Suprapubic skin (tissue), 4 donors: ENCODE measurements at regions not wholly inside any gene's neighbourhood (a gene's known extent, or its start where the extent isn't known, plus 50 kb on each side); places are given as distances from the start of the nearest gene placed in this dataset.

Experiments used
- DNase-seq, 2 donors: peaks; one replicate each; pipeline ENCODE4 v3.0.0-alpha.2; 2019; ENCODE audit warnings: low spot score in 2 of 2
- H3K27ac ChIP-seq: fragments of 200-600 bp; sonication (generic); one replicate; pipeline ENCODE4 v1.5.1; 2019
- H3K27me3 ChIP-seq: fragments of 200-600 bp; sonication (generic); one replicate; pipeline ENCODE4 v1.5.1; 2019
- H3K36me3 ChIP-seq: fragments of 200-600 bp; sonication (generic); one replicate; pipeline ENCODE4 v1.5.1; 2019
- H3K4me1 ChIP-seq: fragments of 200-600 bp; sonication (generic); one replicate; pipeline ENCODE4 v1.5.1; 2019
- H3K4me3 ChIP-seq: fragments of 200-600 bp; sonication (generic); one replicate; pipeline ENCODE4 v1.5.1; 2019; ENCODE audit warnings: mild to moderate bottlenecking
- H3K9me3 ChIP-seq: fragments of 200-600 bp; sonication (generic); one replicate; pipeline ENCODE4 v1.5.1; 2019
- CTCF ChIP-seq, 2 donors: fragments of 200-600 bp in 1 of 2; fragments of 450-650 bp in 1 of 2; sonication (generic) in 1 of 2; IDR thresholded peaks; one replicate each; pipeline ENCODE4 v1.5.1; 2016 to 2019; ENCODE audit warnings: antibody characterized with exemption in 2 of 2, mild to moderate bottlenecking in 1 of 2, moderate library complexity in 1 of 2
- EP300 ChIP-seq: sonication (generic); formaldehyde crosslinking; IDR thresholded peaks from one replicate; pipeline ENCODE4 v1.6.1; 2017; ENCODE audit warnings: antibody characterized with exemption
- POLR2A ChIP-seq, 2 donors: fragments of 450-650 bp; IDR thresholded peaks; one replicate each; pipeline ENCODE4 v1.6.1; 2017; ENCODE audit warnings: antibody characterized with exemption in 2 of 2, mild to moderate bottlenecking in 2 of 2, moderate library complexity in 2 of 2
- POLR2AphosphoS5 ChIP-seq, 3 donors: sonication (generic); formaldehyde crosslinking; IDR thresholded peaks; one replicate each; pipeline ENCODE4 v1.6.1; 2017; ENCODE audit warnings: antibody characterized with exemption in 3 of 3
- WGBS: methylation state at CpG from one replicate; pipeline ENCODE4 v1.1.5; 2018; 5-methylcytosine and 5-hydroxymethylcytosine counted together

GRCh38 chr5:174806729-174807128 is 82.3 kb downstream of the MSX2 start:
- no peak for TF ChIP-seq POLR2A (IDR thresholded peaks at IDR 0.05)
- TF ChIP-seq EP300, result no peak
- no peak for TF ChIP-seq POLR2AphosphoS5 (IDR thresholded peaks at IDR 0.05)
- Histone ChIP-seq H3K9me3 (no peaks in the 10 kb centered on the region), H3K4me1 (no peaks in the 10 kb centered on the region), H3K36me3 (no peaks in the 10 kb centered on the region), H3K4me3 (no peak overlapping the region), H3K27me3 (peaks cover 2% of the 10 kb centered on the region), H3K27ac (no peak overlapping the region)
- DNase-seq, result no peak
- 91% methylated on average over 5 of the region's 5 CpGs for WGBS

GRCh38 chr5:174801798-174802197 is 77.4 kb downstream of the MSX2 start:
- TF ChIP-seq EP300 (no peak), CTCF (IDR thresholded peaks at IDR 0.05) (no peak), POLR2AphosphoS5 (IDR thresholded peaks at IDR 0.05) (no peak), POLR2A (IDR thresholded peaks at IDR 0.05) (no peak)
- WGBS, result 60% methylated on average over 2 of the region's 2 CpGs
- no peak for DNase-seq
- Histone ChIP-seq H3K4me3 (no peak overlapping the region), H3K9me3 (peaks cover 7% of the 10 kb centered on the region), H3K27ac (no peak overlapping the region), H3K36me3 (no peaks in the 10 kb centered on the region), H3K27me3 (peaks cover 30% of the 10 kb centered on the region), H3K4me1 (peaks cover 2% of the 10 kb centered on the region)

GRCh38 chr5:174800435-174800834 is 76.1 kb downstream of the MSX2 start:
- Histone ChIP-seq H3K4me3 (no peak overlapping the region), H3K36me3 (no peaks in the 10 kb centered on the region), H3K4me1 (peaks cover 2% of the 10 kb centered on the region), H3K9me3 (peaks cover 7% of the 10 kb centered on the region), H3K27ac (no peak overlapping the region), H3K27me3 (peaks cover 39% of the 10 kb centered on the region)
- DNase-seq, result no peak
- TF ChIP-seq CTCF (IDR thresholded peaks at IDR 0.05), result no peak
- TF ChIP-seq POLR2A (IDR thresholded peaks at IDR 0.05), result no peak
- TF ChIP-seq POLR2AphosphoS5 (IDR thresholded peaks at IDR 0.05), result no peak
- TF ChIP-seq EP300, result no peak

- 31% methylated on average over 8 of the region's 8 CpGs for WGBS
- Histone ChIP-seq H3K4me3 (no peak overlapping the region), H3K9me3 (peaks cover 7% of the 10 kb centered on the region), H3K4me1 (peaks cover 2% of the 10 kb centered on the region), H3K36me3 (no peaks in the 10 kb centered on the region), H3K27me3 (peaks cover 50% of the 10 kb centered on the region), H3K27ac (no peak overlapping the region)
- DNase-seq, result no peak
- no peak for TF ChIP-seq POLR2A (IDR thresholded peaks at IDR 0.05)
- no peak for TF ChIP-seq POLR2AphosphoS5 (IDR thresholded peaks at IDR 0.05)
- no peak for TF ChIP-seq CTCF (IDR thresholded peaks at IDR 0.05)
- no peak for TF ChIP-seq EP300
Observed at GRCh38 chr5:174799121-174799520, 74.7 kb downstream of the MSX2 start.

GRCh38 chr5:174798551-174798951 is 74.2 kb downstream of the MSX2 start:
- Histone ChIP-seq H3K4me1 (peaks cover 3% of the 10 kb centered on the region), H3K27ac (no peak overlapping the region), H3K9me3 (peaks cover 7% of the 10 kb centered on the region), H3K4me3 (no peak overlapping the region), H3K27me3 (peaks cover 50% of the 10 kb centered on the region), H3K36me3 (no peaks in the 10 kb centered on the region)
- TF ChIP-seq EP300, result no peak
- no peak for TF ChIP-seq CTCF (IDR thresholded peaks at IDR 0.05)
- no peak for TF ChIP-seq POLR2A (IDR thresholded peaks at IDR 0.05)
- TF ChIP-seq POLR2AphosphoS5 (IDR thresholded peaks at IDR 0.05), result no peak
- 40% methylated on average over 7 of the region's 7 CpGs for WGBS
- no peak for DNase-seq

GRCh38 chr5:174796711-174797192 is 72.4 kb downstream of the MSX2 start:
- Histone ChIP-seq H3K9me3 (peaks cover 7% of the 10 kb centered on the region), H3K4me3 (no peak overlapping the region), H3K27ac (no peak overlapping the region), H3K36me3 (no peaks in the 10 kb centered on the region), H3K4me1 (peaks cover 5% of the 10 kb centered on the region), H3K27me3 (peaks cover 56% of the 10 kb centered on the region)
- no peak for DNase-seq
- TF ChIP-seq CTCF (IDR thresholded peaks at IDR 0.05) (no peak), EP300 (no peak), POLR2AphosphoS5 (IDR thresholded peaks at IDR 0.05) (no peak)
- 84% methylated on average over 7 of the region's 7 CpGs for WGBS
